ENCODE measurements at regions not wholly inside any gene's neighbourhood (a gene's known extent, or its start where the extent isn't known, plus 50 kb on each side); places are given as distances from the start of the nearest gene placed in this dataset.
"Not testable (repeated sequence)": the region's sequence is repeated elsewhere in the genome, so short reads cannot be mapped to it uniquely, and the experiment has no call there.

GRCh38 chr1:115182012-115182715 lies 92.9 kb upstream of the TSPAN2 start:
- no peak for DNase-seq (ENCODE audit: low spot score)

- no peak for DNase-seq (ENCODE audit: low spot score)
These were observed 91.9 kb upstream of the TSPAN2 start for GRCh38 chr1:115181231-115181630.

GRCh38 chr1:115179397-115180079 lies 90.2 kb upstream of the TSPAN2 start:
- no peak for DNase-seq (ENCODE audit: low spot score)

- no peak for DNase-seq (ENCODE audit: low spot score)
These were observed 86.9 kb upstream of the TSPAN2 start for GRCh38 chr1:115176189-115176588.

- no peak for DNase-seq (ENCODE audit: low spot score)
These were observed 86.3 kb upstream of the TSPAN2 start for GRCh38 chr1:115175596-115175995.

GRCh38 chr1:115173151-115173550 lies 83.8 kb upstream of the TSPAN2 start:
- DNase-seq (ENCODE audit: low spot score): no peak

GRCh38 chr1:115172270-115172669 lies 83.0 kb upstream of the TSPAN2 start:
- no peak for DNase-seq (ENCODE audit: low spot score)

- no peak for DNase-seq (ENCODE audit: low spot score)
These were observed 81.7 kb upstream of the TSPAN2 start for GRCh38 chr1:115170961-115171392.

- no peak for DNase-seq (ENCODE audit: low spot score)
These were observed 81.1 kb upstream of the TSPAN2 start for GRCh38 chr1:115170377-115170776.

- DNase-seq (ENCODE audit: low spot score): no peak
These were observed 78.7 kb upstream of the TSPAN2 start for GRCh38 chr1:115168026-115168425.

- DNase-seq (ENCODE audit: low spot score): no peak
These were observed 77.3 kb upstream of the TSPAN2 start for GRCh38 chr1:115166531-115167091.

- DNase-seq (ENCODE audit: low spot score): no peak
These were observed 76.5 kb upstream of the TSPAN2 start for GRCh38 chr1:115165776-115166175.

- no peak for DNase-seq (ENCODE audit: low spot score)
These were observed 75.8 kb upstream of the TSPAN2 start for GRCh38 chr1:115164940-115165705.

GRCh38 chr1:115164484-115164883 lies 75.2 kb upstream of the TSPAN2 start:
- DNase-seq (ENCODE audit: low spot score): no peak

- DNase-seq (ENCODE audit: low spot score): no peak
These were observed 71.4 kb upstream of the TSPAN2 start for GRCh38 chr1:115160728-115161127.

- DNase-seq (ENCODE audit: low spot score): no peak
These were observed 70.7 kb upstream of the TSPAN2 start for GRCh38 chr1:115159958-115160357.

- no peak for DNase-seq (ENCODE audit: low spot score)
These were observed 68.9 kb upstream of the TSPAN2 start for GRCh38 chr1:115158181-115158580.

- no peak for DNase-seq (ENCODE audit: low spot score)
These were observed 67.6 kb upstream of the TSPAN2 start for GRCh38 chr1:115156826-115157468.

GRCh38 chr1:115153966-115154557 lies 64.8 kb upstream of the TSPAN2 start:
- DNase-seq (ENCODE audit: low spot score): no peak

GRCh38 chr1:115147928-115148327 lies 58.6 kb upstream of the TSPAN2 start:
- not testable (repeated sequence) for DNase-seq (ENCODE audit: low spot score)

- no peak for DNase-seq (ENCODE audit: low spot score)
These were observed 55.9 kb upstream of the TSPAN2 start for GRCh38 chr1:115145226-115145625.

- no peak for DNase-seq (ENCODE audit: low spot score)
These were observed 54.9 kb upstream of the TSPAN2 start for GRCh38 chr1:115144176-115144575.

All from globus pallidus (tissue), 1 donor.